Natural killer cell (primary cell): ENCODE measurements at regions not wholly inside any gene's neighbourhood (a gene's known extent, or its start where the extent isn't known, plus 50 kb on each side); places are given as distances from the start of the nearest gene placed in this dataset.
A peak's percentile ranks its signal among the peaks of the same experiment; 100 is the strongest.

Source experiments
- ATAC-seq, 3 donors: fragments of 150-1000 bp in 2 of 3; fragments of 200-7000 bp in 1 of 3; cut with Tn5 transposase; 1 replicate in 1 of 3; 2 replicates in 2 of 3; pipeline ENCODE4 v1.10.0; 2021; ENCODE audit warnings: mild to moderate bottlenecking in 2 of 3, moderate library complexity in 2 of 3
- DNase-seq, 2 donors: peaks; one replicate each; pipeline versions ENCODE4 v3.0.0 to v3.0.0-alpha.2; 2013 to 2021; ENCODE audit warnings: mixed read lengths in 1 of 2
- H3K27ac ChIP-seq: one replicate; pipeline ENCODE4 v1.5.1; 2013; ENCODE audit warnings: mild to moderate bottlenecking, low read length
- H3K27me3 ChIP-seq: one replicate; pipeline ENCODE4 v1.6.1; 2013; ENCODE audit warnings: low read length; ENCODE audit not compliant: control insufficient read depth, insufficient read depth
- H3K36me3 ChIP-seq: one replicate; pipeline ENCODE4 v1.6.1; 2013; ENCODE audit warnings: low read length; ENCODE audit not compliant: control insufficient read depth, insufficient read depth
- H3K4me1 ChIP-seq: one replicate; pipeline ENCODE4 v1.6.1; 2013; ENCODE audit warnings: low read length; ENCODE audit not compliant: control insufficient read depth, insufficient read depth
- H3K4me3 ChIP-seq: one replicate; pipeline ENCODE4 v1.5.1; 2013; ENCODE audit warnings: low read length
- H3K9me3 ChIP-seq: one replicate; pipeline ENCODE4 v1.6.1; 2013; ENCODE audit warnings: low read length; ENCODE audit not compliant: control insufficient read depth, insufficient read depth
- H3K27ac Mint-ChIP-seq, 2 donors: one replicate each; pipeline ENCODE4 v1.8.0; 2022; ENCODE audit warnings: mild to moderate bottlenecking in 2 of 2, mixed read lengths in 2 of 2, moderate library complexity in 1 of 2
- H3K27me3 Mint-ChIP-seq, 2 donors: one replicate each; pipeline ENCODE4 v1.8.0; 2022; ENCODE audit warnings: low read depth in 2 of 2, mixed read lengths in 2 of 2
- H3K36me3 Mint-ChIP-seq: one replicate; pipeline ENCODE4 v1.8.0; 2022; ENCODE audit warnings: mixed read lengths
- H3K4me1 Mint-ChIP-seq, 2 donors: one replicate each; pipeline ENCODE4 v1.8.0; 2022; ENCODE audit warnings: mixed read lengths in 2 of 2
- H3K4me3 Mint-ChIP-seq: one replicate; pipeline ENCODE4 v1.8.0; 2022; ENCODE audit warnings: mild to moderate bottlenecking, moderate library complexity, mixed read lengths
- H3K9me3 Mint-ChIP-seq, 2 donors: one replicate each; pipeline ENCODE4 v1.8.0; 2022; ENCODE audit warnings: mixed read lengths in 2 of 2
- CTCF ChIP-seq: fragments of 200-600 bp; IDR thresholded peaks from one replicate; pipeline ENCODE4 v1.8.0; 2022; ENCODE audit warnings: antibody characterized with exemption
- WGBS: methylation state at CpG from one replicate; pipeline ENCODE4 v1.1.7; 2013; ENCODE audit warnings: missing lambda C conversion rate; ENCODE audit not compliant: insufficient coverage; 5-methylcytosine and 5-hydroxymethylcytosine counted together
- intact Hi-C: fragments of 100-400 bp; cut with micrococcal nuclease; formaldehyde crosslinking; loops from one replicate; pipeline ENCODE4 v1.14.2; 2022

DNA sequence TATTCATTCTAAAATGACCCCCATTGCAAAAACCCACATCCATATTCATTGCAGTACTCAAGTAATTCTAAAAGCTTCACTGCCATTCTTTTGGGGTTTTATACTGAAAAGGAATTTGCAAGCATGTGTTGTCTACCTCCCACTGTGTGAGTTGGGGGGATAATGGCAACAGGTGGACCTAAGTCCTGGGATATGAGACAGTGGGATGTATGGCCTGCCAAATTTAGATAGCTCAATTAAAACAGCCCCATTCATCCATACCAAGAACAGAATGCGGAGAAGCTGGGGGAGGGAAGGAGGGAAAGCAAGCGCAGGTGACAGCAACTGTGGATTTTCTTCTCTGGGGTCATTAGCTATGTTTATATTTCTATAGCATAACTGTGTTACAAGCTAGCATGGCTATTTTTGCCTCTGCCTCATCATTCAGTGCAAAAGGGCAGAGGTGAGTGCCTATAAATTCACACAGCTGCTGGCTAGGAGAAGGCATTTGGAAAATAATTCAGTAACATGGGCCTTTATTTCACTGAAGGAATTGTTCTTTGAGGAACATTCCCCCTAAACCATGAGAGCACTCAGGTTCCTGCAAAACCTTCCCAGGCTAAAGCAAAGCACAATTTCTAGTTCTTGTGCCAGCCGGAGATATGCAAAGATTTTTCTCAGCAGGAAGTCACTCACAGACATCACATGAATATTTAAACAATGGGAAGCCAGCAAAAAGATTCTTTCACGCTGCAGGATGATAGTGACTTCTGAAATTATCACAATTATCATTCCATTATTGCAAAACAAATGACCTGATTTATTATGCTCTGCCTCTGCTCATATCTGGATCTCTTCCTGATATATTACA lies 393.9 kb upstream of the ACVR2A start:
- Mint-ChIP-seq H3K36me3 (no peaks in the 10 kb centered on the region), H3K4me3 (no peak overlapping the region), H3K9me3 (no peaks in the 10 kb centered on the region), H3K4me1 (peaks cover 15 to 17% of the 10 kb centered on the region in 2 donors), H3K27ac (no peak overlapping the region), H3K27me3 (peaks cover 0 to 2% of the 10 kb centered on the region in 2 donors)
- Histone ChIP-seq H3K27ac (no peak overlapping the region), H3K27me3 (no peaks in the 10 kb centered on the region), H3K4me1 (no peaks in the 10 kb centered on the region), H3K4me3 (no peak overlapping the region), H3K9me3 (no peaks in the 10 kb centered on the region), H3K36me3 (no peaks in the 10 kb centered on the region)
- DNase-seq (no peak), ATAC-seq (no peak)
- WGBS, result 79% methylated on average over 2 of the region's 4 CpGs
- TF ChIP-seq CTCF, result no peak
- intact Hi-C loops, result no loop called here

DNA sequence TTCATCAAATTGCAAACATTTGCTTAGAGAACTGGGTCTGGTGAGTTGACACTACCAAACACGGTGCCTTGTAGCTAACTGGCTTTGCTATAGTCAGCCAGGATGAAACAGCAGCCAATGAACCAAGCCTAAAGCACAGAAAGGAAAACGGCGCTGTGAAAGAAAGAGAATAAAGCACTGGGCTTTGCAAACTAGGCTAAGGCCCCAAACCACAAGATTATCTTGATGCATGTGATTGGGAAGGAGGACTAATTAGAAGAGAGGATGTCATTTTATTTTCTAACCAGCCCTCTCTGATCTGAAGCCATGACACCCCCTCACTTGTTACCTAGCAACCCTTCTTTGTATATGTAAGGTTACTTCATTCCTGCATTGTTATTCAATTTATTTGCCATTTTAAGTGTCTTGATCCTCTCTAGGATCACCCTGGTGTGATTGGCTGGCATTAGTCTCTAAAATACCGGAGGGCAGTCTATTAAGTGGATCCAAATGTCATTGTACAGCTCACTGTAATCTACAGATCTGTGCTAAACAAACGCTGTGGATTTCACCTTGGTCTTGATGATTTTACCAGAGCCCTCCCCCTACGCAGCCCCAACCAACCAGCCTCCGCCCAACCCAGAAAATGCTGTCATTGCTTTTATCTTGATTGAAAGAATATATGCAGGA lies 395.4 kb upstream of the ACVR2A start:
- ATAC-seq (peak; percentile 64 to 89 (median 82)), DNase-seq (peak in 1 of 2 donors; percentile 63)
- no peaks in the 10 kb centered on the region for H3K4me1 ChIP-seq
- 50% methylated on average over 6 of the region's 7 CpGs for WGBS
- Mint-ChIP-seq H3K36me3 (no peaks in the 10 kb centered on the region), H3K27ac (peak overlapping the region; percentile 46 to 81), H3K4me3 (no peak overlapping the region), H3K9me3 (no peaks in the 10 kb centered on the region), H3K4me1 (peaks cover 13 to 15% of the 10 kb centered on the region in 2 donors), H3K27me3 (peaks cover 0 to 2% of the 10 kb centered on the region in 2 donors)
- no peaks in the 10 kb centered on the region for H3K36me3 ChIP-seq
- H3K27me3 ChIP-seq, result no peaks in the 10 kb centered on the region
- peak overlapping the region; percentile 41 for H3K27ac ChIP-seq
- H3K4me3 ChIP-seq, result no peak overlapping the region
- H3K9me3 ChIP-seq, result no peaks in the 10 kb centered on the region
- intact Hi-C loops, result no loop called here
- TF ChIP-seq CTCF, result no peak

GRCh38 chr2:147442816-147443215 lies 402.0 kb upstream of the ACVR2A start:
- Histone ChIP-seq H3K9me3 (no peaks in the 10 kb centered on the region), H3K27ac (no peak overlapping the region), H3K4me1 (no peaks in the 10 kb centered on the region), H3K27me3 (no peaks in the 10 kb centered on the region), H3K36me3 (no peaks in the 10 kb centered on the region), H3K4me3 (no peak overlapping the region)
- 92% methylated on average over 3 of the region's 3 CpGs for WGBS
- H3K27ac Mint-ChIP-seq, result no peak overlapping the region
- no peak for TF ChIP-seq CTCF
- peaks cover 0 to 3% of the 10 kb centered on the region in 2 donors for H3K27me3 Mint-ChIP-seq
- DNase-seq (no peak), ATAC-seq (no peak)
- H3K4me1 Mint-ChIP-seq, result no peaks in the 10 kb centered on the region
- H3K9me3 Mint-ChIP-seq, result no peaks in the 10 kb centered on the region
- intact Hi-C loops, result no loop called here
- no peak overlapping the region for H3K4me3 Mint-ChIP-seq
- H3K36me3 Mint-ChIP-seq, result no peaks in the 10 kb centered on the region
